ENCODE measurements at regions not wholly inside any gene's neighbourhood (a gene's known extent, or its start where the extent isn't known, plus 50 kb on each side); places are given as distances from the start of the nearest gene placed in this dataset.
A peak's percentile ranks its signal among the peaks of the same experiment; 100 is the strongest.

GRCh38 chr2:37847792-37848191 is 77.3 kb upstream of the RMDN2 start:
- Histone ChIP-seq H3K4me1 (ENCODE audit: control insufficient read depth, insufficient read depth, low read length) (peaks cover 5% of the 10 kb centered on the region), H3K27me3 (ENCODE audit: control insufficient read depth, insufficient read depth, low read length, poor library complexity, severe bottlenecking) (no peaks in the 10 kb centered on the region), H3K36me3 (ENCODE audit: control insufficient read depth, insufficient read depth, low read length) (no peaks in the 10 kb centered on the region), H3K9ac (ENCODE audit: extremely low read depth, low read length, poor library complexity, severe bottlenecking) (no peak overlapping the region), H3K9me3 (ENCODE audit: control insufficient read depth, low read length) (no peaks in the 10 kb centered on the region), H3K4me3 (ENCODE audit: low read length) (no peak overlapping the region), H3K27ac (ENCODE audit: low read depth, low read length) (no peak overlapping the region)
- no peak overlapping the region for H3K4me3 Mint-ChIP-seq
- no peak for DNase-seq
- peaks cover 8% of the 10 kb centered on the region for H3K4me1 Mint-ChIP-seq
- TF ChIP-seq CTCF (conservative IDR thresholded peaks at IDR 0.05): peak; percentile 38
- no peaks in the 10 kb centered on the region for H3K36me3 Mint-ChIP-seq (ENCODE audit: low read depth)
- H3K27me3 Mint-ChIP-seq (ENCODE audit: insufficient read depth): peaks cover 2% of the 10 kb centered on the region
- H3K9me3 Mint-ChIP-seq: no peaks in the 10 kb centered on the region
- WGBS, 2 experiments (ENCODE audit: insufficient coverage in 1 of 2, insufficient read length in 1 of 2): 86 to 95% methylated on average over 1 to 5 of the region's 5 CpGs
- no peak overlapping the region for H3K27ac Mint-ChIP-seq

- no peaks in the 10 kb centered on the region for H3K36me3 Mint-ChIP-seq (ENCODE audit: low read depth)
- H3K9me3 Mint-ChIP-seq: no peaks in the 10 kb centered on the region
- H3K4me1 Mint-ChIP-seq: peaks cover 8% of the 10 kb centered on the region
- Histone ChIP-seq H3K36me3 (ENCODE audit: control insufficient read depth, insufficient read depth, low read length) (no peaks in the 10 kb centered on the region), H3K9me3 (ENCODE audit: control insufficient read depth, low read length) (no peaks in the 10 kb centered on the region), H3K9ac (ENCODE audit: extremely low read depth, low read length, poor library complexity, severe bottlenecking) (no peak overlapping the region), H3K27ac (ENCODE audit: low read depth, low read length) (no peak overlapping the region), H3K27me3 (ENCODE audit: control insufficient read depth, insufficient read depth, low read length, poor library complexity, severe bottlenecking) (no peaks in the 10 kb centered on the region), H3K4me3 (ENCODE audit: low read length) (no peak overlapping the region), H3K4me1 (ENCODE audit: control insufficient read depth, insufficient read depth, low read length) (peaks cover 5% of the 10 kb centered on the region)
- no peak for DNase-seq
- H3K27ac Mint-ChIP-seq: no peak overlapping the region
- H3K27me3 Mint-ChIP-seq (ENCODE audit: insufficient read depth): peaks cover 2% of the 10 kb centered on the region
- TF ChIP-seq CTCF (conservative IDR thresholded peaks at IDR 0.05): no peak
- no peak overlapping the region for H3K4me3 Mint-ChIP-seq
- WGBS, 2 experiments (ENCODE audit: insufficient coverage in 1 of 2, insufficient read length in 1 of 2): 80 to 91% methylated on average over 1 to 2 of the region's 2 CpGs
Observed at GRCh38 chr2:37848451-37848850, 76.6 kb upstream of the RMDN2 start.

GRCh38 chr2:37849911-37850310 is 75.2 kb upstream of the RMDN2 start:
- Histone ChIP-seq H3K27ac (ENCODE audit: low read depth, low read length) (no peak overlapping the region), H3K9me3 (ENCODE audit: control insufficient read depth, low read length) (no peaks in the 10 kb centered on the region), H3K27me3 (ENCODE audit: control insufficient read depth, insufficient read depth, low read length, poor library complexity, severe bottlenecking) (no peaks in the 10 kb centered on the region), H3K4me3 (ENCODE audit: low read length) (no peak overlapping the region), H3K4me1 (ENCODE audit: control insufficient read depth, insufficient read depth, low read length) (peaks cover 5% of the 10 kb centered on the region), H3K36me3 (ENCODE audit: control insufficient read depth, insufficient read depth, low read length) (no peaks in the 10 kb centered on the region), H3K9ac (ENCODE audit: extremely low read depth, low read length, poor library complexity, severe bottlenecking) (no peak overlapping the region)
- Mint-ChIP-seq H3K4me3 (no peak overlapping the region), H3K36me3 (ENCODE audit: low read depth) (no peaks in the 10 kb centered on the region), H3K27me3 (ENCODE audit: insufficient read depth) (peaks cover 2% of the 10 kb centered on the region), H3K9me3 (no peaks in the 10 kb centered on the region), H3K27ac (no peak overlapping the region), H3K4me1 (peaks cover 8% of the 10 kb centered on the region)
- no peak for DNase-seq
- TF ChIP-seq CTCF (conservative IDR thresholded peaks at IDR 0.05): no peak
- 94 to 100% methylated on average over 1 of the region's 2 CpGs for whole genome bisulfite sequencing, 2 experiments (ENCODE audit: insufficient coverage in 1 of 2, insufficient read length in 1 of 2)

Data from endodermal cell (in vitro differentiated cells).